A673 (cell line): ENCODE measurements at regions not wholly inside any gene's neighbourhood (a gene's known extent, or its start where the extent isn't known, plus 50 kb on each side); places are given as distances from the start of the nearest gene placed in this dataset.
"Not testable (repeated sequence)": the region's sequence is repeated elsewhere in the genome, so short reads cannot be mapped to it uniquely, and the experiment has no call there.

Experiments
- BruUV-seq: library from RNA; stranded (reverse); fragments of 400-500 nt; replicated peaks from 2 replicates; lab custom pipeline; 2021; lab: Mats Ljungman, UMichigan
- CTCF ChIA-PET: fragments of 300-600 bp; sonication (Branson Sonifier 250); formaldehyde crosslinking; loops from one replicate; lab custom pipeline; 2022; ENCODE audit warnings: antibody characterized with exemption; lab: Charles Lee
- POLR2A ChIA-PET: fragments of 300-600 bp; sonication (Branson Sonifier 250); formaldehyde crosslinking; loops from one replicate; lab custom pipeline; 2022; ENCODE audit warnings: antibody characterized with exemption; ENCODE audit not compliant: low non-redundant PET; lab: Charles Lee
- DNase-seq: peaks from one replicate; pipeline ENCODE4 v3.0.0-alpha.2; 2015; ENCODE audit warnings: low spot score
- H3K27ac ChIP-seq: fragments of 200-600 bp; sonication (generic); 2 replicates; pipeline ENCODE4 v1.5.1; 2016; ENCODE audit warnings: mixed run types, low read depth, mild to moderate bottlenecking, mixed read lengths, antibody characterized with exemption, low read length; ENCODE audit not compliant: poor library complexity, severe bottlenecking
- H3K27me3 ChIP-seq: fragments of 200-600 bp; sonication (generic); replicated peaks from 2 replicates; pipeline ENCODE4 v1.6.1; 2017; ENCODE audit warnings: mixed run types, low read depth, mild to moderate bottlenecking, mixed read lengths, antibody characterized with exemption, low read length; ENCODE audit not compliant: insufficient read depth, poor library complexity
- H3K36me3 ChIP-seq: fragments of 200-600 bp; sonication (generic); 2 replicates; pipeline ENCODE4 v1.6.1; 2016; ENCODE audit warnings: mixed run types, mild to moderate bottlenecking, mixed read lengths, antibody characterized with exemption, low read length; ENCODE audit not compliant: insufficient read depth, poor library complexity, severe bottlenecking
- H3K4me1 ChIP-seq: fragments of 200-600 bp; sonication (generic); 2 replicates; pipeline ENCODE4 v1.6.1; 2017; ENCODE audit warnings: mixed run types, mild to moderate bottlenecking, mixed read lengths, antibody characterized with exemption, low read length; ENCODE audit not compliant: insufficient read depth, poor library complexity, severe bottlenecking
- H3K4me3 ChIP-seq: fragments of 200-600 bp; sonication (generic); 2 replicates; pipeline ENCODE4 v1.5.1; 2016; ENCODE audit warnings: low read depth, mixed run types, mild to moderate bottlenecking, mixed read lengths, low read length; ENCODE audit not compliant: poor library complexity, severe bottlenecking
- H3K9me3 ChIP-seq: fragments of 200-600 bp; sonication (generic); 2 replicates; pipeline ENCODE4 v1.6.1; 2016; ENCODE audit warnings: mixed run types, low read depth, mild to moderate bottlenecking, mixed read lengths, antibody characterized with exemption, low read length; ENCODE audit not compliant: poor library complexity, severe bottlenecking
- EZH2 ChIP-seq: fragments of 200-600 bp; sonication (generic); IDR thresholded peaks from 2 replicates; pipeline ENCODE4 v1.6.1; 2017; ENCODE audit warnings: borderline replicate concordance, low read depth, mild to moderate bottlenecking, mixed read lengths, antibody characterized with exemption, low read length; ENCODE audit not compliant: poor library complexity, severe bottlenecking
- intact Hi-C: fragments of 100-400 bp; cut with micrococcal nuclease; formaldehyde crosslinking; loops from one replicate; pipeline ENCODE4 v1.10.0; 2022; ENCODE audit not compliant: unreplicated experiment
- TF ChIP-seq, protein P1 (sequence below): fragments of 300-800, 200-600 bp; sonication (generic); conservative IDR thresholded peaks from 2 replicates; pipeline ENCODE4 v1.5.1; 2017; ENCODE audit warnings: low read depth, mild to moderate bottlenecking, antibody characterized with exemption, low read length, moderate library complexity, mixed read lengths

DNA sequence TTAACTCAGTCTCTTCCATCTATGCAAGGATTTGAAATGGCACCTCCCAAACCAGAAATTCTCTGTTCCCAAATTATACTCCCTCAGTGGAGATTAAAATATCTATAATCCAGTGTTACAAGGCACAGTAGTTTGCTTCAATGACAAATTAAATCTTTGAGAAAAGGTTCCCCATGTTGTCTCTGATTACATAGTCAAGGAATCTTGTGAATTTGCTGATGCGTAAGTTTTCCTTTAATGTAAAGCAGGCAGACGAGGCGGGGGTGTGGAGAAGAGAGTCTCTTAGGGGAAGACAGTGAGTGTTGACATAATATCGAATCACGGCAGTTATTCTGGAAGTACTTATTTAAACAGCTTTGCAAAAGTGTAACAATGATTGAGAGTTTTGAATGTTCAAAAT lies 236.4 kb upstream of the RARB start:
- POLR2A ChIA-PET, result no interaction called here
- Histone ChIP-seq H3K27ac (no peak overlapping the region), H3K9me3 (no peaks in the 10 kb centered on the region), H3K36me3 (no peaks in the 10 kb centered on the region), H3K4me3 (no peak overlapping the region), H3K4me1 (no peaks in the 10 kb centered on the region), H3K27me3 (no peaks in the 10 kb centered on the region)
- DNase-seq, result no peak
- no TSS peak for BruUV-seq
- intact Hi-C loops, result no loop called here
- TF ChIP-seq EZH2, result no peak
- CTCF ChIA-PET, result interaction anchor here (0.6 kb wide), 1 partner anchor 22 kb away, joined by 3 read pairs; no protein-coding TSS in a partner anchor

DNA sequence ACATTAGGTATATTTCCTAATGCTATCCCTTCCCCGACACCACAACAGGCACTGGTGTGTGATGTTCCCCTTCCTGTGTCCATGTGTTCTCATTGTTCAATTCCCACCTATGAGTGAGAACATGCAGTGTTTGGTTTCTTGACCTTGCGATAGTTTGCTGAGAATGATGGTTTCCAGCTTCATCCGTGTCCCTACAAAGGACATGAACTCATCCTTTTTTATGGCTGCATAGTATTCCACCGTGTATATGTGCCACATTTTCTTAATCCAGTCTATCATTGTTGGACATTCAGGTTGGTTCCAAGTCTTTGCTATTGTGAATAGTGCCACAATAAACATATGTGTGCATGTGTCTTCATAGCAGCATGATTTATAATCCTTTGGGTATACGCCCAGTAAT lies 228.5 kb upstream of the RARB start:
- POLR2A ChIA-PET, CTCF ChIA-PET, BruUV-seq, DNase-seq, H3K36me3 ChIP-seq, H3K4me1 ChIP-seq, H3K4me3 ChIP-seq, H3K27me3 ChIP-seq, intact Hi-C loops, H3K9me3 ChIP-seq, H3K27ac ChIP-seq: not testable (repeated sequence)

DNA sequence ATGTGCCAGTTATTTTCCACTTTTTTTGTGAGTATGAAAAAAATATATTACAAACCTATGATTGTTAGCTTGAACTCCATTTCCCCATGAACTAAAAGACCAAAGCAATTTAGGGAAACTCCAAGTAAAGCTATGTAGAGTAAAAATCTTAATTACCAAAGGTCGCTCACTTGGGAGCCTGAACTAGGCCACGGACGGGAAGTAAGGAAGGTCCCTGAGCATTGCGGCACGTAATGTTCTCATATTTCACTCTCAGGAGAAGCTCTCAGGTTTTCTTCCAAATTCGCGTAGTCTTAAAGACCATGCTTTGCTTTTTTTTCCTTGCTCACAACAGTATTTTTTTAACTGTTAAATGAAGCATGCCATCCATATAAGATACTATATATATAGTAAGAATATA lies 215.3 kb upstream of the RARB start:
- DNase-seq, result no peak
- Histone ChIP-seq H3K27ac (no peak overlapping the region), H3K36me3 (no peaks in the 10 kb centered on the region), H3K4me1 (no peaks in the 10 kb centered on the region), H3K4me3 (no peak overlapping the region), H3K27me3 (no peaks in the 10 kb centered on the region), H3K9me3 (no peaks in the 10 kb centered on the region)
- intact Hi-C loops, result no loop called here
- TF ChIP-seq, protein P1, sequence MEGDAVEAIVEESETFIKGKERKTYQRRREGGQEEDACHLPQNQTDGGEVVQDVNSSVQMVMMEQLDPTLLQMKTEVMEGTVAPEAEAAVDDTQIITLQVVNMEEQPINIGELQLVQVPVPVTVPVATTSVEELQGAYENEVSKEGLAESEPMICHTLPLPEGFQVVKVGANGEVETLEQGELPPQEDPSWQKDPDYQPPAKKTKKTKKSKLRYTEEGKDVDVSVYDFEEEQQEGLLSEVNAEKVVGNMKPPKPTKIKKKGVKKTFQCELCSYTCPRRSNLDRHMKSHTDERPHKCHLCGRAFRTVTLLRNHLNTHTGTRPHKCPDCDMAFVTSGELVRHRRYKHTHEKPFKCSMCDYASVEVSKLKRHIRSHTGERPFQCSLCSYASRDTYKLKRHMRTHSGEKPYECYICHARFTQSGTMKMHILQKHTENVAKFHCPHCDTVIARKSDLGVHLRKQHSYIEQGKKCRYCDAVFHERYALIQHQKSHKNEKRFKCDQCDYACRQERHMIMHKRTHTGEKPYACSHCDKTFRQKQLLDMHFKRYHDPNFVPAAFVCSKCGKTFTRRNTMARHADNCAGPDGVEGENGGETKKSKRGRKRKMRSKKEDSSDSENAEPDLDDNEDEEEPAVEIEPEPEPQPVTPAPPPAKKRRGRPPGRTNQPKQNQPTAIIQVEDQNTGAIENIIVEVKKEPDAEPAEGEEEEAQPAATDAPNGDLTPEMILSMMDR, result no peak
- no peak for TF ChIP-seq EZH2
- POLR2A ChIA-PET, result no interaction called here
- no TSS peak for BruUV-seq
- CTCF ChIA-PET, result no interaction called here

DNA sequence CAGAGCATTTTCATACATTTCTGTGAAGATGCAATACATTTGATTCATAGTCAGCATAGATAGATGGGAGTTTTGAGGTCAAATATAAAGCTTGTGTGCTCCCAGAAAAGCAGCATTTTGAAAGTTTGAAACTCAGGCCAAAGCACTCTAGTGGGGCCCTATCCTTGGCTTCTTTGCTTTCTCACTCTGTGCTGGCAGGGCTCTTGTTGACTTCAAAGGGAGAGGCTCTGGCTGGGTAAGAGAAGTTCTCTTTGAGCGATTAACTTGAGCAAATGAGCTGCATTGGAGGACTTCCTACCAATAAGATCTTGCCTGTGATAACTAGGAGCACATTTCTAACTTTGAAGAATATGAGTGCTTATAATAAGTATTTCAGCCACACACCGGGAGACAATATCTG lies 214.0 kb upstream of the RARB start:
- ChIA-PET CTCF (no interaction called here), POLR2A (no interaction called here)
- H3K36me3 ChIP-seq, result no peaks in the 10 kb centered on the region
- DNase-seq, result no peak
- no peaks in the 10 kb centered on the region for H3K4me1 ChIP-seq
- intact Hi-C loops, result no loop called here
- H3K27ac ChIP-seq, result no peak overlapping the region
- no peaks in the 10 kb centered on the region for H3K9me3 ChIP-seq
- TF ChIP-seq EZH2, result no peak
- TF ChIP-seq, protein P1, result no peak
- H3K4me3 ChIP-seq, result no peak overlapping the region
- H3K27me3 ChIP-seq, result no peaks in the 10 kb centered on the region
- BruUV-seq, result no TSS peak
